NCI-H82 treated with DMSO at 0.1 percent for 48 hours (cell line): ENCODE measurements at regions not wholly inside any gene's neighbourhood (a gene's known extent, or its start where the extent isn't known, plus 50 kb on each side); places are given as distances from the start of the nearest gene placed in this dataset.
A peak's percentile ranks its signal among the peaks of the same experiment; 100 is the strongest.

Source experiments
- DNase-seq: peaks from one replicate; lab custom pipeline; 2025; ENCODE audit not compliant: unreplicated experiment; lab: John Stamatoyannopoulos, UW

DNA sequence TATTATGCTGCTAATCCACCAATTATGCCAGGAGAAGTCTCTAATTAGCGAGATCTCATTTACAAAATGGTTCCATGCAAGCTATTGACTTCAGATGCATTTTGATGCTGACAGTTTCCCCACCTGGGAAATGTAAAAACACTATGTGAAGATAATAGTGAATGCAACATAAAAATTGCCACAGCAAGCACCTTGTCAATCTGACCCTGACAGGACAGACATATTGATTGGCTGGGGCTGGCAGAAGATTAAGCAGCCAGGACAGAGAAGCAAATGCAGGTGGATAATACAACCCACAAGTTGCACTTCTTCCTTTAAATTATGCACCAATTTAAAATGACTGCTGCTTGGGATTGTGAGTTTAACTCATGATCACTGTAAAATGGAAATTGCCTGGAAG lies 642.8 kb upstream of the POT1 start:
- no peak for DNase-seq

DNA sequence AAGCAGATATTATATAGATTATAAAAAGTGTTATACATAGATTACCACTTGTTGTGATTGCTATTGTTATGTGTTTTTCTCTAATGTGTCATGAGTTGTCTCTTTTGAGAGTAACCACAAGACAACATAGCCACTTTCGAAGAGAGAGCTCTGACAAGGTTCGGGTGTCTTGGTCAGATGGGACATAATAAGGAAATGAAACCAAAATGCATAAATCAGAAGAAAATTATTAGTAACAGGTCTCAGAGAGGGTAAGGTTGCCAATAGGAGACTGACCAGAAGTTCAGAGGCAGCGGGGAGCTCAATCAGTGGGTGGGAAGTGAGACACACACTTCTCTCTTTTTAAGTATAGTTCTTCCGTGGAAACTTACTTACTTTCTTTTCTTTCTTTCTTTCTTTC lies 639.2 kb upstream of the POT1 start:
- no peak for DNase-seq

DNA sequence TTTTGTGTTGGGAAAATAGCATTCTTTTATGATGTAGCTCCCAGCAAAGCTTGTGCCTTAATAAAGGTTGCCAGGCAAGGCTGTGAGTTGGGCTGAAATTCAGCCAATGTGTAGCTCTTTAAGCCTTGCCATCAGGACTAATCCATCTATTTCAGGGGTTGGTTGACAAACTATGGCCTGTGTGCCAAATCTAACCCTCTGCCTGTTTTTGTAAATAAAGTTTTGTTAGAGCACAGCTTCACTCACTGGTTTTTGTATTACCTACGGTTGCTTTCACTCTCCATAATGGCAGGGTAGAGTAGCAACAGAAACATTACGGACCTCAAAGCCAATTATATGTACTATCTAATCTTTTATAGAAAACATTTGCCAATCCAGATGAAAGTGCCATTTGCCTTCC lies 638.1 kb upstream of the POT1 start:
- peak; percentile 63 for DNase-seq

DNA sequence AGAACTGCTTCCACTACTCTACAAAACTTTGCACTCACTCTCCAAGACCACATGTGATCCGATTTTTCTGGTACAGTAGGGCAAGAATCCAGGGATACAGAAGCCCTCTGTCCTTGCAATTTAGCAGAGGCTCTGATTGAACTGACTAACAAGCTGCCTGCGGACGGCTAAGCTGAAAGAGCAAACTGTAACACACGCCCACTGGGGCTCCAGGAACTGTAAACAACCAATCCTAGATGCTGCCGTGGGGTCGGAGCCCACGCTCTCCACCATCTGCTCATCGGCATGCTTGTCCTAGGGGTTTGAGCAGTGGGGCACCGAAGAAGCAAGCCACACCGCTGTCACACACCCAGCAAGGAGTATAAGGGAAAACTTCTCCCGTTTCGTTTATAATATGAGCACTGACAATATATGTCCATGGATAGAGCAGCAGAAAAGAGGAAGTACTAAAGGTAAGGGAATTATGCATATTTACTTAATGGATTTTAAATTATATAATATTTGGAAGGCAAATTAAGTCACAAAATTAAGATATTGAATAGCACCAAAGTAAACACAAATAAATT lies 634.4 kb upstream of the POT1 start:
- peak; percentile 75 for DNase-seq

DNA sequence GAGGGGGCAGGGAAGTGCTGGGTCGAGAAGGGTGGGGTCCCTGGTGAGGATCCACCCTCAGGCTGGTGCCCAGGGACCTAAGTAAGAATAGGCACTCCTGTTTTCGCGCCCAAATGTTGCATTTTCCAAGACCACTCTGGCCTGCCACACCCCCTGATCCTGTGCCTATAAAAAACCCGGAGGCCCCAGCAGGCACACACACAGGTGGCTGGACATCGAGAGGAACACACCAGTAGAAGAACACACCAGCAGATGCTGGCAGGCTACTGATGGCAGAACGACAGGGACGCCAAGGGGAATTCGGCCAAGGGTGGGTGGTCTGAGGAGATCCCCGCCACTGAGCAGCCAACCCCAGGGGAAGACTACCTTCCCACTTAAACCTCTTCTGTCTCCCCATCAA lies 633.9 kb upstream of the POT1 start:
- peak; percentile 47 for DNase-seq

DNA sequence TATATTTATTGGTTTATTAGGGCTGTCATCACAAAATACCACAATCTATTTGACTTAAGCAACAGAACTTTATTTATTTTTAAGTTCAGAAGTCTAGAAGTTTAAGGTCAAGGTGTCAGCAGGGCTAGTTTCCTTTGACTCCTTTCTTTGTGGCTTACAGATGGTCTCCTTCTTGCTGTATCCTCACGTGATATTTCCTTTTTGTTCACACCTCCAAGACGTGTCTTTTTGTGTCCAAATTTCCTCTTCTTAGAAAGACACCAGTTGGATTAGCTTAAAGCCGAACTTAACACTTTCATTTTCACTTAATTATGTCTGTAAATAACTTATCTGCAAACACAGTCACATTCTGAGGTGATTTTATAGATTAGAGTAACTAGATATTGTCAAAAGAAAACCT lies 631.4 kb upstream of the POT1 start:
- no peak for DNase-seq

DNA sequence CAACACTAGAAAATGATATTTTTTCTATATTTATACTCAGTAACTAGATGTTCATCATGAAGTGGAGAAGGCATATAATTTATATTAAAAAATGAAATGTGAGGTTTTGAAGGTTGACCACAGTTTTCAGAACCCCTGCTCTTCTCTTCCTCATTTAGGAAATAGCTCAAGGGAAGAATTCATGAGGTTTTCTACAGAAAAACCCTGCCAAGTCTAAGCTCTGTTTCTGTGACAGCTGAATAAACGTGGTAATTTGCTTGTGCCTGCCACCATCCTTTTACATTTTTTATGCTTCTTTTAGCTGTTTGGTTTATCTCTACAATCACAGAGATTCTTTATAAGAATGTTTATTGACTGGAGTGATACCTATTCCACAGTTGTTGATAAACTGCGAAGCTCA lies 630.3 kb upstream of the POT1 start:
- no peak for DNase-seq

DNA sequence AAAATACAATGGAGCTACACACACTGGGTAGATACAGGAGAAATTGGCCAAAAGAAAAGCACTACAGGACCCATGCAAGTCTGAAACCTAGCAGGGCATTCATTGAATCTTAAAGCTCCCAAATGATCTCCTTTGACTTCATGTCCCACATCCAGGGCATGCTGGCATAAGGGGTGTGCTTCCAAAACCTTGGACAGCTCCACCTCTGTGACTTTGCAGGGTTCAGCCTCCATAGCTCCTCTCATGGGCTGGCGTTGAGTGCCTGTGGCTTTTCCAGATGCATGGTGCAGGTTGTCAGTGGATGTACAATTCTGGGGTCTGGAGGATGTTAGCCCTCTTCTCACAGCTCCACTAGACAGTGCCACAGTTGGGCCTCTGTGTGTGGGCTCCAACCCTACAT lies 626.3 kb upstream of the POT1 start:
- no peak for DNase-seq

DNA sequence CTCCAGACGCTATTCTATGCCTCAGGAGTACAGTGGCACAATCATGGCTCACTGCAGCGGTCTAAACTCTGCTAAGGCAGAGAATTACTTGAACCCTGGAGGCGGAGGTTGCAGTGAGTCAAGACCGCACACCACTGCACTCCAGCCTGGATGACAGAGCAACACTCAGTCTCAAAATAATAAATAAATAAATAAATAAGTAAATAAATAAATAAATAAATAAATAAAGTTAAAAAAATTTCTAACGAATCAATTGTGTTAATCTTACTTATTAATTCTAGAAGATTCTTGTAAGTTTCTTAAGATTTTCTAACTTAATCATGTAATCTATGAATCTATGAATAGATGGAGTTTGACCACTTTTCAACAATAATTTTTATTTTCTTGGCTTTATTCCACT lies 621.4 kb upstream of the POT1 start:
- DNase-seq, result no peak

DNA sequence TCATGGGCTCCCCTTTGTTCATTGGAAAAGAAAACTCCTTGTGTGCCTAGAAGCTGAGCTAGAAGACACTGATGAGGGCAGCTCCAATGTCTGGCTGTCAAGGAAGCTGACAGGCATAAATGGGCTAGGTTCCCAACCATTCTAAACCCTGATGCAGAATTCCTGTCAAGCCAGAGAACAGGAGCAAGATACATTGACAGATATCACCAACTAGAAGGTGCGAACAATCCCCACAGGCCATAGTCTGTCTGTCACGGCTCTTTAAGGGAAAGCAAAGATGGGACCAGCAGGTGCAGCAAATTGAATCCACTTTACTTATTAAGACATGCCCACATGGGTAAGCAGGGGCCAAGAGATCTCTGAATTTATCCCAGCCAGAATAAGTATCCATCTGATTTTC lies 617.9 kb upstream of the POT1 start:
- DNase-seq, result no peak

DNA sequence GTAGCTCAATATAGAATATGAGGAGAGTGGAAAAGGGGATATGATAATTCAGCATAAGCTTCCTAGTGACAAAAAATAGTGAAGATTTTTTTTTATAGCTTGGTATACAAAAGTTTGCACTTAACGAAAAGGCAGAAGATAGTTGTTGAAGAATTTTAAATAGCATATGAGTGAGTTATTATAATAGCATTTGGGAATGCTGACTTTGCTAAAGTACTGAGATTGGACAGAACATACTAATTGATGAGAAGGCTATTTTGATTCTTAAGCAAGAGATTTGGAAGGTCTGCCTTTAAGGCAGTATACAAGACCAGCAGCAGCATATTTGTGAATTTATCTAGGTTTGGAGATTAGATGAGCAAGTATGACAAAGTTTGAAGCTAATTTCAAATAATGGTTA lies 600.9 kb upstream of the POT1 start:
- no peak for DNase-seq

DNA sequence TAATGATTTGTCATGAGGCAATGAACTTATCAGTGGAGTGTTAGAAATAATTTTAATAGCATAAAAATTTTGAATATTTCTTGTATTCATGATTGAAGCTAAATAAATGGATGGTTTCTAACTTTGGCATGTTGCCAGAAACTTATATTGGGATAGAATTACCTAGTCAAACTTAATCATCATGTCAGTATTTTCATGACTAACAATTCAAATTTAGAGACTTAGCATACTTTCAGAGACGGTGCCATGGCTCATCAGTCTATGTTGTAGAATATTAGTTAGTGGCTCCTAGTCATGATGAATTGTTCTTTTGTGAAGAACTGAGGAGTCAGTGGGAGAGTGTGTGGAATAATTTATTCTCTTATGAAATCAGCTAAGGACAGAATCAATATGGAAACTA lies 599.6 kb upstream of the POT1 start:
- DNase-seq, result no peak

DNA sequence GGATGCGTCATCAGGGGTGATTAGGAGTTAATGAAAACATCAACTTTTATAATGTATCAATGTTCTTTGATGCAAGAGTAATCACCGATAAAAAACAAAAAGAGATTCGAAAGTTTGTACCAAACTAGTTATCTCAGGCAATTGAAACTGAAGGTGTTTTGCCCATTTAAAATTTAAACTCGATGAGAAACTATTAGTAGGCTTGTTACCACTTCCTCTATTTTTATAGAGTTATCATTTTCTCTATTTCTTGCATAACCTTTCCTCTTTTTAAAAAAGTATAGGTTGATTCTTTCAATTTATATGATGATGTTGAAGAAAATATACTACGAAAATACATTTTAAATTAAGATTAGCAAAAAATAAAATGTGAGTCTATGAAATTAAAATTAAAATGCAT lies 597.3 kb upstream of the POT1 start:
- no peak for DNase-seq

DNA sequence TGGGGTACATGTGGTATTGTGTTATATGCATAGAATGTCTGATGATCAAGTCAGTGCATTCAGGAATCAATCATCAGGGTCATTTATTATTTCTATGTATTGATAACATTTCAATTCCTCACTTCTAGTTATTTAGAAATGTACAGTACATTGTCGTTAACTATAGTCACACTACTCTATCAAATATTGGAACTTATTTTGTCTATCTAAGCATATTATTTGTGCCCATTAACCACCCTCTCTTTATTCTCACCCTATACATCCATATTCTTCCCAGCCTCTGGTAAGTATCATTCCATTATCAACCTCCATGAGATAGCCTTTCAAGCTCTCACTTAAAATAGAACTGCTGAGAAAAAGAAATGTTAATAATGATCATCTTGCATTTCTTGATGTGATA lies 596.5 kb upstream of the POT1 start:
- DNase-seq, result no peak

DNA sequence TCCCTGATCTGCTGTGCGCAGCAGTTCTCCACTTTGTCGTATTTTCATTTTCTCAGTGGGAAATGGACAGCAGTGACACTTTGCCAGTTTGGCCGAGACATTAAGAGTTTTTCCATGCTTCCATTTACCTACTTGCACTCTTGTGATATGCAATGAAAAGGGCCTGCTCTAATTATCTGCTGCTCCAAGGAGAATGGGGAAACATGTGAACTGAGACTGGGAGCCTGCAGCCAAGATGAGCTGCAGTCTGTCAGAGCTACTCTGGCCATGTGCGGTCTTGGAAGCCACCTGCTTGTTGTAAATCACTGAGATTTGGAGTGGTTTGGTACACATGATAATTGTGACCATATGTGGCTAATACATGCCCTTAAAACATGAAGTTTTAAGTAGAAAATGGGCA lies 586.6 kb upstream of the POT1 start:
- DNase-seq, result no peak

DNA sequence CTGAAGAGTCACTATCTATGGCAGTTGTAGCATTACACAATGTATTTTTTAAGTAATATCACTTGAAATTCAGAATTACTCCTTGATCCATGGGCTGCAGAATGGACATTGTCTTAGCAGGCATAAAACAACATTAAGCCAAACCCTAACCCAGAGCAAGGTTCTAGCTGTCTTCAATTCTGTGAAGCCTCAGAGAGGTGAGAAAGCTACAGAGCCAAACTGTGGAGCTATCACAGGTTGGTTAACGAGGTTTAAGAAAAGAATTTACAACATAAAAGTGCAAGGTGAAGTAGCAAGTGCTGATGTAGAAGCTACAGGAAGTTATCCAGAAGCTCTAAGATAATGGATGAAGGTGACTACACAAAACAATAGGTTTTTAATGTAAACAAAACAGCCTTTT lies 582.7 kb upstream of the POT1 start:
- no peak for DNase-seq

DNA sequence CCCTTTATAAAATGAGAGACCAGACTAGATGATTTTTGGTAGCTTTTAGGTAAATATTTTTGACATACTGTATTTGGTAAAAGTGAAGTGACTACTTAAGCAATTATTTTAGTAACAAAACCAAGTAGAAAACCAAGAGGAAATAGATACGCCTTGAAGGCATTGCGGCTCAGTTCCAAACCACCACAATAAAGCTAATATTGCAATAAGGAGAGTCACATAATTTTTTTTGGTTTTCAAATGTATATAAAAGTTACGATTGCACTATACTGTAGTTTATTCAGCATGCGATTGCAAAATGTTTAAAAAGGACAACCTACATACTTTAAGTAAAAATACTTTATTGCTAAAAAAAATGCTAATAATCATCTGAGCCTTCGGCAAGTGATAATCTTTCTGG lies 581.7 kb upstream of the POT1 start:
- no peak for DNase-seq

DNA sequence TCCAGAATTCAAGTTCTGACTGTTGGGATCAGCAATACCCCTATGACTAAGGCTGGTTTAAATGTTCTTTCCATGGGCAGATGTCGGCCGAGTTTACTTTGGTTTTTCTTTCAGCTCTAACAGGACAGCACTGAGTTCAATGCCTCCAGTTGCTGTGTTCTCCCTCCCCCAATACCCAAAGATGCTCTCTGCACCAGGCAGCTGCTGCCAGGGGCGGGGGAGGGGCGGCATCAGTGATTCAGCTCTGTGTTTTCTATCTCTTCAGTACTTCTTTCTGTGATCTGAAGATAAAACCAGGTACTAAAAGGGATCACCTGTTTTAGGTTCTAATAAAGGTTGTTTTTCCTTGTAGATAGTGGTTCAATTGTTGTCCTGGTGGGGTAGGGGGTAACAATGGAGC lies 576.7 kb upstream of the POT1 start:
- no peak for DNase-seq

DNA sequence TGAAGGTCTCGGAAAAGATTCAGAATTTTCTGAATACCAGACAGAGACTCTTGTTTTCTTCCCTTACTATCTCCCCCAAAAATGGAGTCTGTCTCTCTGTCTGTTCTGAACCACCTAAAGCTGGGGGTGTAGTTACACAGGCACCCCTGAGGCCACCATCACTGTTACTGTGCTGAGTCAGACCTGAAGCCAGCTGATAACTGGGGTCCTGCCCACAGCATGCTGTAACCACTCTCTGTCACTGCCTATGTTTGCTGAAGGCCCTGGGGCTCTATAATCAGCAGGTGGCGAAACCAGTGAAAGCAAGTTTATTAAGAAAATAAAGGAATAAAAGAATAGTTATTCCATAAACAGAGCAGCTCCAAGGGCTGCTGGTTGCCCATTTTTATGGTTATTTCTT lies 575.2 kb upstream of the POT1 start:
- DNase-seq, result no peak

DNA sequence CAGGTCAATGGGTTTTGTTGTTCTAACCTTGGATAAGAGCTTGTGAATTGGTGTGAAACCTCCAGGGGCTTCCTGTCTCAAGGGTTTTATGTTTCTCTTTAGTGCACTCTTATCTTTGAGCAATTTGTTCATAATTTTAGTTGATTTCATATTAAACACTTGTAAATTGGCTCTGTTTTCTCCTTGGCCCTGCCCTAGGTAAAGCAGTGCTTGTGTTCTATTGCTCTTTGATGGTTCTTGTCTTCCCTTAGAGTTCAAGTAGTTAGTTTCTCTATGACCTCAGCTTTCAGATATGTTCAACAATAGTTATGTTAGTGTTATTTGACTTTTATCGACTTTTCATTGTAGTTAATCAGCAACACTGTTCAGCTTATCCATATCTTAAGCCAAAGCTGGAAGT lies 566.4 kb upstream of the POT1 start:
- DNase-seq, result no peak

DNA sequence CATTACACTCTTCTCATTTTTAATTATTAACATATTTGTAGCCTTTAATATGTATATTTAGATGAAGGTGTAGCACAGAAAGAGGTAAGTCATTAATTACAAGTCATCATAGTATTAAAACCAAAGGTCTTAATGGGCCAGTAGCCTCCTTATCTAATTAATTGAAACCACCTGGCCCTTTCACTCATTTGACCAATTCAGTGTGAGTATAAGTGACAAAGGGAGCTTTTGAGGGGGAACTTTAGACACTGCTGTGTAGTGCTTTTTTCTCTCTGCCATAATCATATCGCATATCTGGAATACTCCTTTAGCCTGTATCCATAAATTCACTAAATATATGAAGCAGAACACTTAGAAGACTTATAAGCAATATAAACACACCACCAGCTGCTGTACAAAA lies 562.9 kb upstream of the POT1 start:
- peak; percentile 83 for DNase-seq

DNA sequence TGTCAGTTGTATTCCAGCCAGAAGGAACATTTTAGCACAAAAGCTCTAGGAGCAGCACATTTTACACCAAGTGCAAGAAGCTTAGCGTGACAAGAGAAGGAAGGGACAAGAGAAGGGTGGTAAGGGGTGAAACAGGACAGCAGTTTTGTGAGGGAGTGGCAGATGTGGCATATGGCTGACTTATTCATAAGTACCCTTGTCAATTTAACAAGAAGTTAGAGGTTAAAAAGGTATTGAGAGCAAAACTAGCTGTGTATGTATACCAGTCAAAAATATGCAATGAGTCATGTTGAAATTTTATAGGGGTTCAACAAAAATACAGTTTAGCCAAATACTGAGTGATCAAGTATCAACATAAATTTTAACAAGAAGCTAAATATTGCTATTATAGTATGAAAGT lies 561.5 kb upstream of the POT1 start:
- DNase-seq, result peak; percentile 79

DNA sequence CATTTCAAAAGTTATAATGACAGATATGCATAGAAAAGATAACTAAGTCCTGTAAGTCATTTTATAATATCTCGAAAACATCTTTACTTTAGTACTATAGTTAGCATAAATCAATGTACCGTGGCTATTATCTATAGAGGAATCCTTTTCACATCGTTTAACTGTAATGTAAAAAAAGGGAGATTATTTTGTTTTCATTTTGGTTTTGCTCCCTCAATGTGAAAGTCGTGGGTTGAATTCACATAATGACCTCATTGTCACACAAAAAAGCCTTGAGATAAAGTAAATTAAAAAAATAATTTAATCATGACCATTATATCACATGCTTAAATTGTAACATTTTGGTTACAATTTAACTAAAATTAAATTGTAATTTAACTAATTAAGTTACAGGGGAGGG lies 560.5 kb upstream of the POT1 start:
- no peak for DNase-seq

DNA sequence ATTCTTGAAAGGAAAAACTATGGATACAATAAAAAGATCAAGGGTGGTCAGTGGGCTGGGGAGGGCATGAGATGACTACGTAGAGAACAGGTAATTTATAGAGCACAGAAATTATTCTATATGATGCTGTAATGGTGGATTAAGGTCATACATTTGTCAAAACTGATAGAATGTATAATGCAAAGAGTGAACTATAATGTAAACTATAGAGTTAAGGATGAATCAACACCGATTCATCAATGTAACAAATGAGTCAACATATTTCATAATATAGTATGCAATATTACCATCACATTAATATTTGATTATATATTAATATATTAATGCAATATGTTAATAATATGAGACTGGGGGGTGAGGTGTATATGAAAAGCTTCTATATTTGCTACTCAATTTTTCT lies 555.6 kb upstream of the POT1 start:
- no peak for DNase-seq
